GM18951 (cell line): ENCODE measurements at regions not wholly inside any gene's neighbourhood (a gene's known extent, or its start where the extent isn't known, plus 50 kb on each side); places are given as distances from the start of the nearest gene placed in this dataset.

Experiments used
- POLR2A ChIP-seq: IDR thresholded peaks from 4 replicates; pipeline ENCODE4 v1.6.1; 2011; ENCODE audit warnings: mild to moderate bottlenecking; ENCODE audit not compliant: insufficient read length, insufficient read depth; ENCODE audit errors: extremely low read depth
- in situ Hi-C: fragments of 300-500 bp; cut with MboI; formaldehyde crosslinking; loops from one replicate; pipeline ENCODE4 v1.12.0; 2022; ENCODE audit warnings: low sequenced_read_pairs, mixed read lengths, inconsistent platforms; ENCODE audit not compliant: unreplicated experiment

DNA sequence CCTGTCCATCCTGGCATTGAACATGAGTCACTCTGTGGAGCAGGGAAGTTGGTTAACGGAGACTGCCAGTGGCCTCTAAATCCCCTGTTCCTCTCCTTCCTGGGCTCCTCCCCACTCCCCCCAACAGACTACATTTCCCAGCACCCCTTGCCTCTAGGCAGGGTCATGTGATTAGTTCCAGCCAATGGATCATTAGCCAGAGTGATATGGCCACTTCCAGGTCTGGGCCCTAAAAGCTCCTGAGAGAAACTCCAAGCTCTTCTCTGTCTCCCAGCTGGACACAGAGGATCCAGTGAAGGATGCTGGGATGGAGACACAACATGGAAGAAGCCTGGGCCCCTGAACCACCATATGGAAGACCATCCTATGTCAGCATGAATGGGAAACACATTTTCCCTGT, 54.4 kb upstream of the RFLNA start:
- no peak for TF ChIP-seq POLR2A
- in situ Hi-C loops: no loop called here

DNA sequence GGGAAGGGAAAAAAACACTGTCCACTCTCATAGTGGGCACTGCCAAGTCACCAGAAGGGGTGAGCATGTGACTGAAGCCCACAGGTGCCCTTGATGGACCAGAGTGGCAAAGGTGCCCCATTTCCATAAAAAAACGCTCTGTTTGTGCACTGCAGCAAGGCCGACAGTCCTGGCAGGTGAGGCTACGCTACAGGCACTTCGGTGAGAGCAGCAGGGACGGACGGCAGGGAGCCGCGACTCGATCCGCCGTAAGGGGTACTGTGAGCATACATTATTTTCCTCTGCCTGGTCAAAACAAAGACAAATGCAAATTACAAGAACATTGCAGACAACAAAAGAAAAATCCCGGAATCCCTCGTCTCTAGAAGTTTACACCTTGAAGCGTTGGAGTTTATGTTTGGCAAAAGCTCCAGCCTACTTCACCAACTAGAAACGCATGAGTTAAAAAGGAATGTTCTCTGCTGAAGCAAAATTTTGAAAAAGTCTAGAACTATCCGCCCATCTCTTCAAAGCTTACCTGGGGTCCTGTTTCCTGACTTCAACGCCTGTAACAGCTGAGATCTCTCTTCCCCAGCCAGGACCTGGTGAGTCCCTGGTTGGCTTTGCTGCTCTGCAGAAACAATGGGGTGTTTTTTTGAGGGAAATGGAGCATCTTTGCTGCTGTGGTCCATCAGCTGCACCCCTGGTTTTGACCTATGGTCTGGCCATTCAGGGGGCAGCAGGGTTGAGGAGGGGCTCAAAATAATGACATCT, 52.9 kb upstream of the RFLNA start:
- TF ChIP-seq POLR2A: no peak
- in situ Hi-C loops: no loop called here

DNA sequence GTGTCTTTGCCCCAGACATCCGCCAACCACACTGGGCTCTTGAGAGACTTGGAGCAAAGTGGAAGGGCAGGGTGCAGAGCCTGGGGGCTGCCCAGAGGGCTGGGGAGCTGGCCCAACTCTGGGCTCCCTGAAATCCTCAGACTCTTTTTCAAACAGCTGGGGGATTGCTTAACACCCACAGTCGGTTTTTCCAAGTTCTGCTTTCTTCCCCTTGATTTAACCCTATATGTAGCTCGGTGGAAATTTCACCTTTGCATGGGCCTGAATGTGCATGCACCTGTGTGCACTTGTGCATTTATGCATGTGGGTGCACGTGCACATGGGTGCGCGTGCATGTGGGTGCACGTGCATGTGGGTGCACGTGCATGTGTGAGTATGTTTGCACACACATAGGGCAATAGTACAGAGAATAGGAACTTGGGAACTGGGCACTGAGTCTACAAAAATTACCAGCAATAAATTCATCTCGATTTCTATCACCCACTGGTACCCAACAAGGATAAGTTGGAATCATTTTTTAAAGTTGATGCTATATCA, 52.3 kb upstream of the RFLNA start:
- in situ Hi-C loops: no loop called here
- TF ChIP-seq POLR2A: no peak

DNA sequence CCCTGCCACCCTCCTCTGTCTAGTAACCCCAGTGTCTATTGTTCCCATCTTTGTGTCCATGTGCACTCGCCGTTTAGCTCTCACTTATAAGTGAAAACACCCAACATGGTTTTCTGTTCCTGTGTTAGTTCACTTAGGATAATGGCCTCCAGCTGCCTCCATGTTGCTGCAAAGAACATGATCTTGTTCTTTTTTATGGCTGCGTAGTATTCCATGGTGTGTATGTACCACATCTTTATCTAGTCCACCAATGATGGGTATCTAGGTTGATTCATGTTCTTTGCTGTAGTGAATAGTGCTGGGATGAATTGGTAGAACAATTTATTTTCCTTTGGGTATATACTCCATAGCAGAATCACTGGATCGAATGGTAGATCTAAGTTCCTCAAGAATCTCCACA, 51.0 kb upstream of the RFLNA start:
- in situ Hi-C loops: no loop called here
- no peak for TF ChIP-seq POLR2A
